ENCODE measurements at regions not wholly inside any gene's neighbourhood (a gene's known extent, or its start where the extent isn't known, plus 50 kb on each side); places are given as distances from the start of the nearest gene placed in this dataset.

DNA sequence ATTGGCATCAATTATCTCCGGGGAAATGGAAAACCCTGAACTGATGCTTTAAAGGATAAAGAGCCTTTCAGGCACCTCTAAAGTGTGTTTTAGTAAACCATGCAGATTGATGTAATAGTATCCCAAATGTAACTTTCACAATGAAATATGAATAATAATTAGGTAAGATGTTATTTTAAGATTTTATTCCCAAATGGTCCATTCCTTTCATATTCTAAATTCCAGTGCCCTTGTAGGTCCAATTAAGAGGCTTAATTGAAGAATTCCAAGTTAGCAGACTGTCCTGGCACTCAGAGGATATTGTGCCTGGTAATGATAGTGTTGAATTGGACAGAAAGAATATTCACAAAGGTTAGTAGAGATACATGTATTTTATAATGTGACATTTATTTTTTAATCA lies 352.5 kb upstream of the NUDT12 start:
- no peaks in the 10 kb centered on the region for H3K36me3 ChIP-seq (replicated peaks in 1 of 2; ENCODE audit: control extremely low read depth in 1 of 2, control insufficient read depth in 1 of 2, extremely low read depth in 1 of 2, insufficient read depth in 2 of 2, low read length in 1 of 2)
- POLR2A ChIA-PET: no interaction called here

DNA sequence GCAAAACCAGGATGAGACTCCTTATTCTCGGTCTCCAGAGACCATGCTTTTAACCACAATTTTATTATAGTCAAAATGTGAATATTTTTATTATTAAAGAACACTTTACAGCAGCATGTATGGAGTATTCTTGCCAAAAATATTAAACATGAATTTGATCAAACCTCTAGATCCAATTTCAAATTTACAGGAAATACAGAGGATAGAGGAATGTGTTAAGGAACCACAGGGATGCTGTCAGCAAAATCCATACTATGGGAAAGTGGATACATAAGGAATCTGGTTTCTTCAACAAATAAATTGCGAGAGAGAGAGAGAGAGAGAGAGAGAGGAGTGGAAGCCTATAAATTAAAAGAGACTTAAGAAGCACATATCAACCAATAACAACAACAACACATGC lies 348.2 kb upstream of the NUDT12 start:
- Mint-ChIP-seq H3K4me1 (no peaks in the 10 kb centered on the region), H3K27me3 (no peaks in the 10 kb centered on the region), H3K9me3 (ENCODE audit: insufficient read depth) (no peaks in the 10 kb centered on the region), H3K27ac (no peak overlapping the region), H3K4me3 (no peak overlapping the region)
- no peaks in the 10 kb centered on the region for H3K27me3 ChIP-seq (replicated peaks in 1 of 4; ENCODE audit: control extremely low read depth in 1 of 4, control insufficient read depth in 3 of 4, insufficient read depth in 4 of 4, low read length in 3 of 4)
- H2AFZ ChIP-seq (ENCODE audit: insufficient read depth, low read depth, low read length, poor library complexity, severe bottlenecking): no peak overlapping the region
- no peaks in the 10 kb centered on the region for H3K9me3 ChIP-seq (ENCODE audit: control extremely low read depth in 1 of 3, control insufficient read depth in 2 of 3, insufficient read depth in 1 of 3, low read length in 2 of 3)
- TF ChIP-seq, protein P1, sequence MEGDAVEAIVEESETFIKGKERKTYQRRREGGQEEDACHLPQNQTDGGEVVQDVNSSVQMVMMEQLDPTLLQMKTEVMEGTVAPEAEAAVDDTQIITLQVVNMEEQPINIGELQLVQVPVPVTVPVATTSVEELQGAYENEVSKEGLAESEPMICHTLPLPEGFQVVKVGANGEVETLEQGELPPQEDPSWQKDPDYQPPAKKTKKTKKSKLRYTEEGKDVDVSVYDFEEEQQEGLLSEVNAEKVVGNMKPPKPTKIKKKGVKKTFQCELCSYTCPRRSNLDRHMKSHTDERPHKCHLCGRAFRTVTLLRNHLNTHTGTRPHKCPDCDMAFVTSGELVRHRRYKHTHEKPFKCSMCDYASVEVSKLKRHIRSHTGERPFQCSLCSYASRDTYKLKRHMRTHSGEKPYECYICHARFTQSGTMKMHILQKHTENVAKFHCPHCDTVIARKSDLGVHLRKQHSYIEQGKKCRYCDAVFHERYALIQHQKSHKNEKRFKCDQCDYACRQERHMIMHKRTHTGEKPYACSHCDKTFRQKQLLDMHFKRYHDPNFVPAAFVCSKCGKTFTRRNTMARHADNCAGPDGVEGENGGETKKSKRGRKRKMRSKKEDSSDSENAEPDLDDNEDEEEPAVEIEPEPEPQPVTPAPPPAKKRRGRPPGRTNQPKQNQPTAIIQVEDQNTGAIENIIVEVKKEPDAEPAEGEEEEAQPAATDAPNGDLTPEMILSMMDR (IDR thresholded peaks at IDR 0.05): no peak
- TF ChIP-seq EZH2 (IDR thresholded peaks at IDR 0.05; ENCODE audit: borderline replicate concordance, insufficient read depth, low read depth, low read length, poor library complexity, severe bottlenecking): no peak
- no peak overlapping the region for H3K4me3 ChIP-seq (ENCODE audit: control extremely low read depth in 1 of 5, extremely low read depth in 1 of 5, insufficient read depth in 1 of 5, low read depth in 2 of 5, low read length in 4 of 5)
- no peak overlapping the region for H3K4me2 ChIP-seq (replicated peaks; ENCODE audit: low read depth, low read length, poor library complexity, severe bottlenecking)
- no peaks in the 10 kb centered on the region for H3K4me1 ChIP-seq (ENCODE audit: control insufficient read depth in 2 of 2, insufficient read depth in 2 of 2, low read length in 2 of 2)
- H4K20me1 ChIP-seq (ENCODE audit: control insufficient read depth, insufficient read depth, low read length, poor library complexity, severe bottlenecking): no peaks in the 10 kb centered on the region
- no peak overlapping the region for H3K9ac ChIP-seq (ENCODE audit: low read length)
- CTCF ChIA-PET: no interaction called here
- intact Hi-C loops (cut with micrococcal nuclease): no loop called here
- H3K36me3 ChIP-seq (replicated peaks in 1 of 2; ENCODE audit: control extremely low read depth in 1 of 2, control insufficient read depth in 1 of 2, extremely low read depth in 1 of 2, insufficient read depth in 2 of 2, low read length in 1 of 2): no peaks in the 10 kb centered on the region
- ATAC-seq (ENCODE audit: low read depth): no peak
- DNase-seq: no peak
- no peak overlapping the region for H3K27ac ChIP-seq (ENCODE audit: low read length in 2 of 2)
- no CpG with 5 or more reads among the region's 2 CpGs for WGBS (ENCODE audit: insufficient coverage)
- POLR2A ChIA-PET: no interaction called here
- no peaks in the 10 kb centered on the region for H3K79me2 ChIP-seq (ENCODE audit: control insufficient read depth, insufficient read depth, low read length)

More for the DNA sequence above, 352.5 kb upstream of the NUDT12 start:
- no CpG with 5 or more reads among the region's 1 CpG for WGBS (ENCODE audit: insufficient coverage)
- intact Hi-C loops (cut with micrococcal nuclease): no loop called here
- H3K9ac ChIP-seq (ENCODE audit: low read length): no peak overlapping the region
- H3K79me2 ChIP-seq (ENCODE audit: control insufficient read depth, insufficient read depth, low read length): no peaks in the 10 kb centered on the region
- no peak overlapping the region for H3K27ac ChIP-seq (ENCODE audit: low read length in 2 of 2)
- no peaks in the 10 kb centered on the region for H3K27me3 Mint-ChIP-seq
- ATAC-seq (ENCODE audit: low read depth) (no peak), DNase-seq (no peak)
- no peaks in the 10 kb centered on the region for H3K27me3 ChIP-seq (replicated peaks in 1 of 4; ENCODE audit: control extremely low read depth in 1 of 4, control insufficient read depth in 3 of 4, insufficient read depth in 4 of 4, low read length in 3 of 4)
- no peaks in the 10 kb centered on the region for H3K9me3 Mint-ChIP-seq (ENCODE audit: insufficient read depth)
- no peak overlapping the region for H3K4me3 Mint-ChIP-seq
- CTCF ChIA-PET: no interaction called here
- H4K20me1 ChIP-seq (ENCODE audit: control insufficient read depth, insufficient read depth, low read length, poor library complexity, severe bottlenecking): no peaks in the 10 kb centered on the region
- no peaks in the 10 kb centered on the region for H3K4me1 ChIP-seq (ENCODE audit: control insufficient read depth in 2 of 2, insufficient read depth in 2 of 2, low read length in 2 of 2)
- H3K4me1 Mint-ChIP-seq: no peaks in the 10 kb centered on the region
- H2AFZ ChIP-seq (ENCODE audit: insufficient read depth, low read depth, low read length, poor library complexity, severe bottlenecking): no peak overlapping the region
- no peaks in the 10 kb centered on the region for H3K9me3 ChIP-seq (ENCODE audit: control extremely low read depth in 1 of 3, control insufficient read depth in 2 of 3, insufficient read depth in 1 of 3, low read length in 2 of 3)
- no peak overlapping the region for H3K4me2 ChIP-seq (replicated peaks; ENCODE audit: low read depth, low read length, poor library complexity, severe bottlenecking)
- H3K27ac Mint-ChIP-seq: no peak overlapping the region
- no peak overlapping the region for H3K4me3 ChIP-seq (ENCODE audit: control extremely low read depth in 1 of 5, extremely low read depth in 1 of 5, insufficient read depth in 1 of 5, low read depth in 2 of 5, low read length in 4 of 5)
- TF ChIP-seq EZH2 (IDR thresholded peaks at IDR 0.05; ENCODE audit: borderline replicate concordance, insufficient read depth, low read depth, low read length, poor library complexity, severe bottlenecking): no peak
- TF ChIP-seq, protein P1 (IDR thresholded peaks at IDR 0.05): no peak
